HG02610 (cell line): ENCODE measurements at regions not wholly inside any gene's neighbourhood (a gene's known extent, or its start where the extent isn't known, plus 50 kb on each side); places are given as distances from the start of the nearest gene placed in this dataset.

Experiments
- ATAC-seq: cut with Tn5 transposase; IDR thresholded peaks from one replicate; pipeline ENCODE4 v1.9.1; 2021; ENCODE audit warnings: mild to moderate bottlenecking, moderate library complexity; ENCODE audit not compliant: unreplicated experiment

DNA sequence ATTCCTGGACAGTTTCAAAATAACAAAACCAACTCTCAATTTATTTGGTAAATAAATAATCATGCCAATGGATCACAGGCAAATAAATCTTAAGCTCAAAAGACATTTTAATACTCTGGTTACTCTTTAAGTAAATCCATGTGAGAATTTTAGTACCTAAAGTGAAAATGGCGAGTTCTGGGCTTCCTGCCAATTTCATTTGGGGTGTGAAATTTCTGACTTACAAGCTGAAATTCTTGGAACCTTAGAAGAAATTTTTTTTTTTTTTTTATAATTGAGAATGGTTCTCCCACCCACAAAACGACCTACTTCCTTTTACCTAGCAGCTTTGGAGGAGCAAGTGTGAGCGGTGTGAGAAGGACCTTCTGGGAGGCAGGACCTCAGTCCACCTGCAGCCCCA, 354.5 kb upstream of the NBEA start:
- no peak for ATAC-seq

DNA sequence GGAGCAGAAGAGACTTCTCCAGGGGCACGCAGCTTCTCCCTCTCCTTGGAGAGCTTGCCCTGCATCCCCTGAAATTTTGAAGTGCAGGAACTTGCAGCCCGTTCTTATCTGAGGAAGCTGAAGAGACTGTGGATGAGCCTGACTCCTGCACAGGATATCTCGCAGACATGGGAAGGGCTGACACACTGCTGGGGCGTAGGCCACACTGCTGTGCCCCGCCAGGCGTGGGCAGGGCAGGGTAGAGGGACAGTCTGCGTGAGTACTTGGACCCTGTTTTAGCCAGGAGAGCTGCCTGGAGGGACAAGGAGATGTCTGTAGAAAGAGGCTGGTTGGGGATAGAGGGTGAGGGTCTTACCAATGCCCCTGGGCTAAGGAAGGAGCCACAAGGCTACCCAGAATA, 353.7 kb upstream of the NBEA start:
- no peak for ATAC-seq

DNA sequence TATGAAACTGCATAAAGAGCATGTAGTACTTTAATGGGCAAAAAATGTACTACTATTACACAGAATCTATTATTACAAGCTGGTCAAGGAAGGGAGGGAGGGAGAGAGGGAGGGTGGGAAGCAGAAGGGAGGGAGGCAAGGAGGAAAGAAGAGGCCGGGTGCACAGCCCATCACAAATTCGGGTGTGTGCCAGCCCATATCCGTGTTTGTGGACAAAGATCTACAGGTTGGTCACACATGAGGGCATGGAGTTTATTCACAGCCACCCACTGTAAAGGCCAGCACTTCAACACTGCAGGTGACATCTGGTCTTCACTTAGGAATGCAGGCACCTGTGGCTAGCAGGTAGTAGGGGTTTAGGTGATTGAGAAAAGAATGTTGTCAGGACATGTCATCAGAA, 352.5 kb upstream of the NBEA start:
- ATAC-seq = no peak

DNA sequence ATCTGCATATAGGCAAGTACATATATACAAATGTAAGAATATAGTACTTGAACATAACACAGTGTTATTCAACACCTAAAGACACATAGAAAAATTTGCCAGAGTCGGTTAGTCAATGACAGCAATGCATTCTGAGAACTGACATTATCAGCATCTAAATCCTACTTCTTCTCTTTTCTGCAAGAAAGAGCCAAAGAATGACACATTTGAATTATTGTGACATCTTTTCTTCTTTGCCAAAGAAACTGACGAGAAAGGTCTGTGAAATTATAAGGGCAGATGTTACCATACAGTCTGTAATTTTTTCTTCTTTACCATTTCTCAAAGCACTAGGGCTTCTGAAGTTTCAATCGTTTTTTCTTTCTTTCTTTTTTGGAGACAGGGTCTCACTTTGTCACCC, 350.9 kb upstream of the NBEA start:
- ATAC-seq = no peak

DNA sequence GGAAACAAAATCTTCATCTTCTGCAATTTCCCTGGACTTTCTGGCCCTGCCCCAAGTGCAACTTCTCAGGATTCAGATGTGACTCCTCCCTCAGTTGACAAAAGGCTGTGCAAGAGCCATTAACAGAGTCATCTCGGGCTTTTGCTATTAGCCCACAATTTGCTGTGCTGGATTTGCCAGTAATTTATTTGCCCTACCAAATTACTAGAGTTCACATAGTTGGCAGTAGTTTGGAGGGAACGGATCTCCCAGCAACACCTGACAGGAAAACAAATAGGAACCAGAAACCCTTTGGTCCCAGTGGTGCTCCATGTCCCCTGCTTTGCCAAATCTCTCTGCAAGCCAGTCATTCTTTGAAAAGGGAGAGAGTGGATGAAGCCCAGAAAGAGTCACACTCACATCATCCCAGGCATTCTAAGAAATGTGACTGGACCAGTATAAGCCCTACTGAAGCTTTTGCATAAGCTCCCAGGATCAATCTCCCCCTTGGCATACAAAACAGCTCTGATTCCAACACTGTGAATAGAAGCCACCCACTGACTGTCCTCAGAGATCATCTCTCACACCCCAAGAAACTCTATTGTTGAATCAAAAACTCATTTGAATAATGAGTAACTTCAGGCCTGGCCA, 350.1 kb upstream of the NBEA start:
- no peak for ATAC-seq

DNA sequence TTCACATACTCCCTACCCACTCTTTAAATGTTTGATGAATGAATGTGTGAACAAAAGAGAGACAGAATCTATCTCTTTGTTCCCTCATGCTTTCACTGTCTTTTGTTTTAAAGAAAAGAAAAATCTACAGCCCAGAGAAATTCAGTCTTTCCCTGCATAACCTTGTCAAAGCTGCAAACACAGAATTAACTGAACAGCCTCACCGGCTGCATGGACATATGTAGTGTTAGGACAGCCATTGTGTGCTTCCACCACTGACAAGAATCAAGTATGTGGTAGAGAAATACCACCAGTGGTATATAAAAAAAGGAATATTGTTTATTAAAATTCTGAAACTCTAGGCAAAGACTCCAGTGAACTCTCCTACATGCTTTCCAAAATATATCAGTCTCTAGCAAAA, 348.4 kb upstream of the NBEA start:
- no peak for ATAC-seq

DNA sequence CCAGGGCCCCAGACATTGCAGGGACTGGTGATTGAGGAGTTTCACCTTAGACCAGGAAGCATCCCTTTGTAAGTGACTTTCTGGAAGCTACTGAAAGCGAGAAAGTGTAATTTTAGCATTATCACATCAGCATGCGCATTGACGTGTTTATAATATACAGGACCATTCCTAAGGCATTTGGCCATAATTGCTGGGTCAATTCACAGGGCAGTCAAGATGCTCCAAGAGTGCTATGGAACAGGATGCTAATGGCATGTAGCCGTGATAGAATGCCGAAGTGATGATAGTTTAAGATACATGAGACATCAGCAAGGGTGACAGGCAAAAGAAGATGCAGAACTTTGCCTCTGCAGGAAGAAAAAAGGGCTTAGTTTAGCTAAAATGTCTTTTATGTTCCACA, 347.6 kb upstream of the NBEA start:
- no peak for ATAC-seq

DNA sequence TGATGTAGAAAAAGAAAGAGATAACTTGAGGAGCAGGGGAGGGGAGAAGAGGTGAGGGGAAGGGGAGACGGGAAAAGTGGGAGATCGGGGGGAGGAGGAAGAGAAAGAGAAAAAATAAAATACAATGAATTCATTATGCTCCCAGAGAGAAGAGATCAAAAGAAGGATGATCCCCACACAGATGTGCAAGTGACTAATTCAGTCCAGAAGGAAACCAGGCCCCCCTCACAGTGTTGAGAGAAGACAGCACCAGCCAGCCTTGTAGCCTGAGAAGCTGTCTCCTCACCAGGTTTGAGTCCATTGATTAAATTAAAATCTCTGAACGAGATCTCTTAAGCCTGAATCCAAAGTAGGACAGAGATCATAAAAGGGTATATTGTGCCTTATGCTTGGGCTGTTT, 333.7 kb upstream of the NBEA start:
- ATAC-seq = no peak

DNA sequence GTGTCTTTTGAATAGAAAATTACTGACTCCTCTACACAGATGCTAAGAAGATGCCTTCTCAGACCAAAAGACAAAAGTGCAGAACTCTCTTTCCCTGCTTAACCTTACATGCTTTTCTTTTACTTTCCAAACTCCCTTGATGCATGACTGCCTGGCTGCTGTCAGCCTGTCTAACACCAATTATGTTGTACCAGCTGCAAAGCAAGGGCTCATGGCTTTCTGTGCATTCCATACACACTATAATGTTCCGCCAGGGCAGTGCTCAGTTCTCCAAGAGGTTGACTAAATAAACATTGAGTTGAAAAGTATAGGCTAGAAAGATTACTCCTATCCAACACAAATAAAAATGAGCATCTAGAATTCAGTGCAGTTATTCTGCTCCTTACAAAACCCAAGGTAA, 330.4 kb upstream of the NBEA start:
- no peak for ATAC-seq

DNA sequence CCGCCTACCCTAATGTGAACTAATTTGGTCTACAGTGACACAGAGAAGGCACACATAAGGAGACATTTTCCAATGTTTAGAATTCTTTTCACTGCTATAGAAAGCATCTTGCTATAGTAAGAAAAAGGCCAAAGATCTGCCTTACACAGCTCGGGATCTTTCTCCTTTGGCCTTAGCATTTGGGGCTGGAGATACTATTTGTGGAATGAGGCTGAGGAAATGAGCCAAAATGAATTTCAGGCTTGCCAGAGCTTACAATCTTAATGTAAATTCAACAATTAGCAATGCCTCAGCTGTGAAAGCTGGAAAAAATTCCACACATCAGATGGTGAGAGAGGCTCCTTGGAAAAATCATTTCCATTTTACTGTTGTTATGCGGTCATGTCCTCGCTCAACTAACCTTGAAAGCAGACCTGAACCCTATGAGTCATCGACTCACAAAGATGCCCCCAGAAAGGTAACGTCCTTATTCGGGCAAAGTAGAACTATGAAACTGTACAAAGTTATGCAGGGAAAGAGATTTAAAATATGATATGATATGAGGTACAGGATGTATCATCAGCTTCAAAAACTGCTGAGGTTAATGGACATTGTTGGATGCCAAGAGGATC, 324.5 kb upstream of the NBEA start:
- no peak for ATAC-seq

DNA sequence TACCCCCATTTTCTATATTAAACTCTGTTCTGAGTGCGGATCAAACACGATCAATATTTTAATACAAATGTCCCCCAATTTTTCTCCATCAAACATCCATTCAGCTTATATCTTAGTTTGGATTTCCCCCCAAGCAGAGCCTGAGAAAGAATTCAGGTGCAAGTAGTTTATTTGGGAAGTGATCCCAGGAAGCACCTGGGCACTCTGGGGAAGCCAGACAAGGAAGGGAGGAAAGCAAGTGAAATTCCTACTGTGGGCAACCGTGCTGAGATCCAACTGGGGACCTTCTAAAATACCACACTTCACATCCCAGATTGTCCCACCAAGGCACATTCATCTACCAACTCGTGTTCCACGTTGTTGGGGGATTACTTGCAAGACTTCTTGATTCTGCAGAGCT, 323.4 kb upstream of the NBEA start:
- no peak for ATAC-seq

DNA sequence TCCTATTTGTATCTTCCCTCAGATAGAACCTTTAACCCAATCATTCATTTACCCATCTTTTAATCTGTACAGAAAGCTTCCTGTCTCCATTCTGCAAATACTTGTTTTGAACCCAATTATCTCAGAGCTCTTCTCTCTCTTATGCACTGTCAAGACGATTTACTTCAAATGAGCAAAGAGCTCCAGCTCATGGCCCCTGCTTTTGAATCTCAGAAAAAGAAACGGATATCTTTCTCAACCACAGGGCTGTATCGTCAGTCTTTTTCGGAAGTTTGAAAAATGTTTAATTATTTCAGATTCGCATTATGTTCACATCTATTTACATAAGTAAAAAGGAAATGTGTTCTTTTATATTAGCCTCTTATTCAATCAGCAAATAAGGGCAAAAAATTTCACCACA, 322.7 kb upstream of the NBEA start:
- no peak for ATAC-seq

DNA sequence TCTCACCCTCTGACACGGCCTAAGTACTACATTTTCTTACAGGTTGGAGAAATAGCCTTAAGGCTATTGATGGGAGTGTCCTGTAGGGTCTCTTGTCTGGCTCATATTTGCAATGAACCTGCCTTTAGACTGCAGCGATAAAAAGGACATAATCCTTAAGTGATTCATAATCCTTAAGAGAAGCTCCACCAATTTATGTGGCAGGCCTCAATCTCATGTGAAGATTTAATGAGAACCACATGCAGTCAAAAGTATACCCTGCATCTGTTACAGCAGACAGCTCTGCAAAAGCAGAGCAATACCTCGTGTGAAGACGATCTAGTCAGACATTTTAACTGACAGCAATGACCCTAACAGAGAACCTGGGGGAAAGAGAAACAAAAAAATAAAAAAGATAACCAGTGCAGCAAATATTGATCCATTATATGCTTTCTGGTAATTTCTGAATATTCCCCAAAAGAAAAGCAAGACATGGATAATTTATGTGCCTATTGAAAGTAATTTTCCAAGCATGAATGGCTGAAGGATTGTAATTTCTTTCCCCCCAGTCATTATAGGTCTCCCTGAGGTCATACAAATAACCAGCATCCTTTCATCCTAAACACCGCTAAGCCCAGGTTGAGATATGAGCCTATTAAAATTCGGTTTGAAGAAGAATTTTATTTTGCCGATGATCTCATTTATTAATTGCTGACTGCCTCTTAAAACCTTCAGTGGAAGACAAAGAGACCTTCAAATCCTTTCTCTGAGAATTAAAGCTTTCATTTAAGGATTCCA, 321.8 kb upstream of the NBEA start:
- no peak for ATAC-seq

DNA sequence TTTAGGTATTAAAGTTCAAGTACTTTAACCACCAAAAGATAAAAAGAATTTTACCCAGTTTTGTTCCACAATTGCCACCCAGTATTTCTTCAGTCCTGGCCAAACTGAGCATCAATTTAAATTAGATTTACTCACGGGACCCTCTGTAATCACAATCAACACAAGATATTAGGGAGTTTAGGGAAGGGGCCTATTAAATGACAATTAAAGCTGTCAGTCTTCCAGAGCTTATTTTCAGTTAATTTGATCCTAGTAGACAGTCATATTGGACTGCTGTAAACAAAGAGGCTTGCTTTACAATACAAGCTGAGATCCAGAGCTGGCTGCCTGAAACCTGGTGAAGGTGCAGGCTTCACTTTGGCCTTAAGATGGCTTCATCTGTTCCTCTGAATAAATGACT, 321.2 kb upstream of the NBEA start:
- ATAC-seq = no peak

DNA sequence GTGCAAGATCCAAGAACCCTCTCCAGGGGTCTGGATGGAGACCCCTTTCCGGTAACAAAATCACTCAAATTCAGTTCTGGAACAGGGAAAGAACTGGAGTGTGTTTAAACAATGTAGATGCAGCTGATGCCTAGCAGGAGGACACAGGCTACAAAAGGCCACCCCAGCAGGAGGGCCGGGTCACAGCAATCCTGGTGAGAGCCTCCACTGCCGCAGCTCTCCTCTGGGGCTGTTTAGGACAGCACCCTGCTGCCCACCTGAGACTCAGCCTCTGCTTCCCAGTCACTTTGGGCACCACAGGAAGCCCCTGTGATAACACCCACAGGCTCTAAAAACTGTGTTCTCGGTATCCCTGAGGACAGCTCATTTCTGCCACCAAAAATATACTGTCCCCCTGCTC, 318.7 kb upstream of the NBEA start:
- ATAC-seq = no peak

DNA sequence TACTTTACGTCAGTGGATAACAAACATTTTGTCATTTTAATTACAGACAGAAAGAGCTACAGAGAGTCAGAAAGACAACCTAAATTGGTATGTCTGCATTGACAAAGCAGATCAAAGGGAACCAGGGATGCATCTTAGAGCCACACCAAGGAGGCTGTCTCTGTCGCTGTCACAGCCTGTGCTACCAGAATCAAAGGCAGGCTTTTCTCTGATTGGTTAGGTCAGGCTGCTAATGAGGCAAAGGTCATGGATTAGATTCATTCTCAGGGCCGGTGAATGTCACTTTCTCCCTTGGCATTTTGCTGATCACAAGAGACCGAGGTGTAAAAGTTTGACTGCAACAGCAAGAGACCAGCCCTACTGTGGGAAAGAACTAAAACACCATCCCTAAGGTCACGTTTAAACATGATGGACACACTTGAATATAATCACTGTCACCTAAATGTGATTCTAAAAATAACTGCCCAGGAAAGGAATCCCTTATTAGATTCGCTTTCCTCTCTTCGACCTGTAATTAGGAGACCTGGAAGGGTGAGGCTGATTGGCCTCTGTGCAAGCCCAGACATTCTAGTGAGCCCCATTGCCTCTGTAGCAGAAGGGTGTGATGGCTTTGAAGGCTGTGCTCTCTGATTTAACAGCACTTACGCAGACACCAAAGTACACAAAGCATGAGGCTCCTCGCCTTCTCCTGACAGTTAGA, 314.4 kb upstream of the NBEA start:
- ATAC-seq = no peak

DNA sequence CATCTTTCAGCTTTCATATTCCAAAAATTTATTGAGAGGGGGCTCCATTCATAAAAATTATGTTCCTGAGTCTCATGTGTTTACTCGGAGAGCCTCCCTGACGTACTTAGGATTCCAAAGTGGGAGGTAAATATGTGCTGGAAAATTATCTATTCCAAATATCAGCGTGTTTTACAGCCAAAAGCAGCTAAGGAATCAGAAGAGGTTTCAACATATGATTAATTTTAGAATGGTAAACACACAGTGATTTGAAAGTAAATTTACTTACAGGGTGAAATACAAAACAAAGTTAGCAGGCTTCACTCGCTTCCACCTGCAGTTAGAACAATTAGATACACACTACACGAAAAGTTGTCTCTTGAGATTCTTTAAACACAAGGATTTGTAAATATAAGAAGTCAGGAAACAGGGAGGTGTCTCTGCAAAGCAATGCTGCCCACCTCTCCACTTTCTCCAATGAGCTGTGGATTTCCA, 313.8 kb upstream of the NBEA start:
- ATAC-seq = no peak

DNA sequence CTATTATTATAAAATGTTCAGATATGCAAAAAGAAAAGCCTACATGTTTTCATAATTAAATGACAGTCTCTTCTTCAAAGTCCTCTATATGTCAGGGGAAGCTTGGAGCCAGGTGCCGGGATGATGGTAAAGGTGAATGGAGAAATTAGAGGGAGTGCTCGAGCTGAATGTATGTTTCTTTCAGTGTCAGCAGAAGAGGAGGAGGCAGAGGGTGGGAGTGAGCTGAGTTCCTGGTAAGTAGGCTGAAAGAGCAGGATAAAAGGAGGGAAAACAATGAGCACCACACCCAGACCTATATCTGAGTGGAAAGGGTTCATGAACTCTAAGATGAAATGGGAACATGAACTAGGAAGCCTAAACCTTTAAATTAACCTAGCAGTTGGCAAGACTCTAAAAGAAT, 307.6 kb upstream of the NBEA start:
- ATAC-seq = no peak

DNA sequence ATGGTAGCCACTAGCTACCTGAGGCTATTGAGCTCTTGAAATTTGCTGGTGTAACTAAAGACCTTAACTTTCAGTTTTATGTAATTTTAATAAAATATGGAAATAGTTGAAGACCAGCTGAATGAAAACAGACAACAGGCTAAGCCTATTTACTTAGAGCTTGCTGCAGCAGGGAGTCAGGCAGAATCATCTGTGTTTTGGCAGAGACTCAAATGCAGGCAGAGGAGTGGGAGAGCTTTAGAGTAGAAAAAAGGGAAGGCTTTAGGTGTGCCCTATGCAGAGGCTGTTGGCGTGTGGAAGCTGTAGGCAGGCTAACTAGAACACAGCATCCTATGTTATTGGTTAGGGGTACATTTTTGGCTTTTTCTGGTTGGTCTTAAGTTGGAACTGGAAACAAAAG, 304.9 kb upstream of the NBEA start:
- no peak for ATAC-seq

DNA sequence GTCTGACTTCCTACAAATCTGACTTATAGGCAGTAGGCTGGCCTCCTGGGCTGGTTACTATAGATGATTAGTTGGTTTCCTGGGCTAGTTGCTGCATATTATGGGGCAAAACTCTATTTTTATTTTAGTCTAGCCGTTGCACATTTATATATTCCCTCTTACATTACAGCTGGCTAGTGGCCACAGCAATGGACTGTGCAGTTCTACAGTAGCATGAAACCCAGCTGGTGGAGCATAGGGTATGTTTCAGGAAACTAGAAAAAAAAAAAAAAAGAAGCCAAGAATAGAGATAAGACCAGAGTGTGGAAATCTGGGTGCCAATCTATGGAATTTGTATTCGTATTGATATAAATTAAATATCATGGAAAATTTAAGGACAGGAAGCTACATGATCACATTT, 304.4 kb upstream of the NBEA start:
- no peak for ATAC-seq

DNA sequence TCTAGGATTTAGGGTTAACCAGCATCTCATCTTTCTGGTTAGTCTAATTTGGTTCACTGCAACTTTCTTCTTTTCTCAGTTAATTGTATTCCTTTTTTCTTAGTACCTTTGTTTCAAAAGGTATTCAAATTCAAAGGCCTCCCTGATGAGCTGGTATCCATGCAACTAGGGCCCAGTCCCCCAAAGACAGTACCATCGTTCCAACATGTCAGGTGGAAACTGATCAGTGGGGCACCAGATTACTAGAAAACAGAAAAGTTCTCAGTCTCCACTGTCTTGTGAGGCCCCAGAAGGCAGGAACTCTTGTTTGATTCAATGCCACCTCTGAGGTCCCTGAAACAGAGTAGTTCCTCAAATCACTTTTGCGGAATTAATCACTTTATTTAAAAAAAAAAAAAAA, 303.2 kb upstream of the NBEA start:
- no peak for ATAC-seq
